ENCODE measurements at regions not wholly inside any gene's neighbourhood (a gene's known extent, or its start where the extent isn't known, plus 50 kb on each side); places are given as distances from the start of the nearest gene placed in this dataset.
A peak's percentile ranks its signal among the peaks of the same experiment; 100 is the strongest.

GRCh38 chr15:29952225-29952624, 130.0 kb upstream of the TJP1 start:
- no peak for DNase-seq (ENCODE audit: low spot score)

GRCh38 chr15:29945943-29946596, 123.8 kb upstream of the TJP1 start:
- no peak for DNase-seq (ENCODE audit: low spot score)

DNA sequence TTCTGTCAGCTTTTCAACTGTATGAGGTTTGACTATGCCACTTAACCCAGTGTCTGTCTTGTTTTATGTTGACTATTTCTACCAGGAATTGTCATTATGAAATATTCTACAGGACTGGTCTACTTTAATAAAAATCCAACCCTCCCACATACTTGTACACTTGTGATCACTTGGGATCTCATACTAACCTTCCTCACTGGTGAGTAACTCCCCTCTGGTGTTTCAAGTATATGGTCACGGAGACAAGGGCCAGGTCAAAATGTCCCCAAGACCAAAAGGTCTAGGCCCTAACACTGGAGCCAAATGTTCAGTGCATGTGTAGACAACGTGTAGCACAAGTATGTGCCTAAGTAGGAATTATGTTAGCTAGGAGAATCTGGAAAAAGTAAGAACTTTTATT, 122.7 kb upstream of the TJP1 start:
- no peak for DNase-seq (ENCODE audit: low spot score)

- no peak for DNase-seq (ENCODE audit: low spot score)
Observed at GRCh38 chr15:29942548-29942947, 120.3 kb upstream of the TJP1 start.

- no peak for DNase-seq (ENCODE audit: low spot score)
Observed at GRCh38 chr15:29942143-29942542, 119.9 kb upstream of the TJP1 start.

DNA sequence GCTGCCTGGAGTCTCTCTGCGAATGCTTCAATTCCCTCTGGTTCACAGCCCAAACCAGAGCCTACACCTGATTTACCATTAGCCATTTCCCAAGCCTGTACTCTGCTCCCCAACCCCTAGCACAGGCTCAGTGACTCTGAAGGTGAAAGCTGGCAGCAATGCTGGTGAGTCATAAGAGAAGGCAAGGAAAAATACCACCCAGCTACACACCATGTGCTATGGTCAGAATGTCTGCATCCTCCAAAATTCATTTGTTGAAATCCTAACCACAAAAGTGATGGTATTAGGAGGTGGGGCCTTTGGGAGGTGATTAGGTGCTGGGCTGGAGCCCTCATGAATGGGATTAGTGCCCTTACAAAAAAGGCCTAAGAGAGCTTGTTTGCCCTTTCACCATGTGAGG, 117.1 kb upstream of the TJP1 start:
- DNase-seq (ENCODE audit: low spot score), result no peak

DNA sequence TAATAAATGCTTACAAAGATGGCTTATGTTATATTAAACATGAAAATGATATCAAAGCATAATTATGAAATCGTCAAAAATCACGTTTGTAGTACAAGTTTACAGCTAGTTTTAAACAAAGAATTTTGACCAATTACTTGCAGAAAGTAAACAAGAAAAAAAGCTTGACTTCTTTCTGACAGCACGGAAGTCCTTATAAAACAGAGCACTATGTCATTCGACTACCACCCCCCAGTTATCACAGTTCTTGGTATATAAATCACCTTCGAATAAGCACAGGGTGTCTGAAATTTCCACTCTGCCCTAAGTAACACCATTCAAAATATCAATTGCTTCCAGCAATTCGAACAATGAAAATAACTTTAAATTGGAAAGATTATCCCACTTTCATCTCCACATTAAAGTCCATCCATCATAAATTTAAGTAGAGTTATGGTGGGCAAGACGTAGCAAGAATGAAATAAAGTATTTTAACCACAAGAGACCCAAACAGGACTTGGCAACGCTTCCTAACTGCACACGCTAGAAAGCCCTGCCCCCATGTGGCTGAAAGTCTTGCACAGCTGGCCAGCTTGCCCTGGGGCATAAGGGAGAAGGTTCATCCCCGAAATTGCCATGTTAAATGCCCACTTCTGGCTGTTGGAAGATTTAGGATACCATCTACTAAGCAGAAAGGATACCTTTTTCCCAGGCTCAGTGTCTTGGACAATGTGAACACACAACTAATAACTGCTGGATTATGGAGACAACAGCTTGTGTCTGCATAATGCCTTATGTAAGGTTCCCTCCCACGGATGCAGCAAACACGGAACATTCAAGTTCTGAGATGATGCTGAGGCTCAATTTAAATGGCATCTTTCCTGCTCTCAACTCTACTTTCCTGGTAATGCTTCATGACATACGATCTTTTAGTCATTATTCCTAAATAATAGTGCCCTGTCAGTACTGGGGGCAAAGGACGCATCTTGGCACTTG, 116.4 kb upstream of the TJP1 start:
- DNase-seq (ENCODE audit: low spot score), result no peak

DNA sequence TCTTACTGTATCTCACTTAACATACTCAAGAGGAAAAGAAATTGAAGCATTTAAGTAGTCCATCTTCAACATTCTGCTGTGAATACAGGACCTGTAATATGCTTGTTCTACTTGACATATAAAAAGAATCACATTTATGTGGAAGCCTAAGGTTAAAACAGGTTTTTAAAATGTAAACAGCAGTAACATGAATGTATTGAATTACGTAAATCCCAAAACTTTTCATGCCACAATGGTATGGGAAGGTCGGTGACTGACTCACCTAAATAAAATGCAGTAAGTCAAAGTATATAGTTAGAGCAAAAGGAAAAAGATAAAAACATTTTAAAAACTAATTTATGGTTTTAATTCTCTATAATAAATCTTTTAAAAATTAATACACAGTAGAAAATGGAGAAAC, 115.7 kb upstream of the TJP1 start:
- DNase-seq (ENCODE audit: low spot score), result no peak

- DNase-seq (ENCODE audit: low spot score), result no peak
Observed at GRCh38 chr15:29936353-29937049, 114.2 kb upstream of the TJP1 start.

- DNase-seq (ENCODE audit: low spot score), result no peak
Observed at GRCh38 chr15:29935296-29936004, 113.2 kb upstream of the TJP1 start.

DNA sequence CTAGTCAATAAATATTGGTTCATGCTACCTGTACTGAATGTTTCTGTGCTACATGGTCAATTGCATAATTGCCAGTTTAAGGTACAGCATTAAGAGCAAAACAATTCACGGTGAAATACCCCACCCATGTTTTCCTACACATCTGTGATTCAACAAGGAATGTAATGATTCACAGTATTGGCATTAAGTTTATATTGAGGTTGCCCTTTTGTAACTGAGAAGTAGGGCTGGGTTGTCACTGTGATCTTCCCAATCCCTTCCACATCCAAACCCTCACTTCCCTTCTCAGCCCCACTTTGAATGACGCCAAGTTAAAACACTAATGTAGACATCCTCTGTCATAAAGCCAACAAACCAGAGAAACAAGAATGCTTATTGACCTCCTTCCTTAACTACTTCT, 112.0 kb upstream of the TJP1 start:
- no peak for DNase-seq (ENCODE audit: low spot score)

GRCh38 chr15:29933042-29933803, 111.0 kb upstream of the TJP1 start:
- DNase-seq (ENCODE audit: low spot score), result no peak

- DNase-seq (ENCODE audit: low spot score), result no peak
Observed at GRCh38 chr15:29926083-29926388, 103.8 kb upstream of the TJP1 start.

GRCh38 chr15:29925227-29926082, 103.2 kb upstream of the TJP1 start:
- DNase-seq (ENCODE audit: low spot score), result peak; percentile 49

- DNase-seq (ENCODE audit: low spot score), result no peak
Observed at GRCh38 chr15:29924750-29925149, 102.5 kb upstream of the TJP1 start.

GRCh38 chr15:29922191-29922590, 99.9 kb upstream of the TJP1 start:
- DNase-seq (ENCODE audit: low spot score), result no peak

- no peak for DNase-seq (ENCODE audit: low spot score)
Observed at GRCh38 chr15:29921130-29921601, 98.9 kb upstream of the TJP1 start.

DNA sequence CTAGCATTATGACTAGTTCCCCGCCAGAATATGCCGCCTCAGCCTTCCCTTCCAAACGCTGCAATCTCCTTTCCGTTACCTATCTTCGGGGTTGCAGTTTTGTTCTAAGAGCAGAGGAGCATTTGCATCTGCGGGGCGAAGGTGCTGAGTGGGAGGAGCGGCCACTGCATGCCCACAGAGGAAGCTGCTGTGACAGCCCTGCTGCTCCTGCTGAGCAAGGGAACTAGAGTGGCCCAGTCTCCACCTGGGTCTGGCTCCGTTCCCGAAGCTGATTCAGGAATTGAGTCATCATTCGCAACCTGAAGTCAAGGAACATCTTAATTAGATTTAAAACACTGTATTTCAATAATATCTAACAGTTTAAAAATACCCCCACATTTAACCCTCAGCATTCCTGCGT, 98.2 kb upstream of the TJP1 start:
- no peak for DNase-seq (ENCODE audit: low spot score)

DNA sequence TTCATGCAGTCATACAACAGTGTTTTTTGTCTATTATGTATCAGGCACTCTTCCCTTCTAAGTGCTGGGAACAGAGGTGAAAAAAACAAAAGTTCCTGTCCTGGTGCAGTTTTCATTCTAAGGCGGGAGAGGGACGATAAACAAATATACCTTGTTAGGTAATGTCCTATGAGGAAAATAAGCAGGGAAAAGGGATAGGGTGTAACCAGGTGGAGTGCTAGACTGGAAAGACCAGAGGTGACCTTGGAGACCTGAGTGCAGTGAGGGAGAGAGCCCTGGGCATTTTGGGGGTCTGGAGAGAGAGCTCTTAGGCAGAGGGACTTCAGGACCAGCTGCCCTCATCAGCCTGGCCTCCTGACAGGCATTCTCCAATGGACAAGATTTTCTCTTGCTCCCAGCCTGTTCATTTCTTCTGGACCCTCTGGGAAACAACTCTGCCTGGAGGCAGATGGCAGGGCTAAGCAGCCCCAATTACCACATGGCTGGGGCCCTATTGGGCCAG, 97.2 kb upstream of the TJP1 start:
- no peak for DNase-seq (ENCODE audit: low spot score)
